Gastroesophageal sphincter (tissue), 4 donors: ENCODE measurements at regions not wholly inside any gene's neighbourhood (a gene's known extent, or its start where the extent isn't known, plus 50 kb on each side); places are given as distances from the start of the nearest gene placed in this dataset.
"Not testable (repeated sequence)": the region's sequence is repeated elsewhere in the genome, so short reads cannot be mapped to it uniquely, and the experiment has no call there.

Experiments
- ATAC-seq: fragments of 150-250 bp; one replicate; pipeline ENCODE4 v1.9.1; 2016; ENCODE audit warnings: mild to moderate bottlenecking, moderate library complexity
- H3K27ac ChIP-seq, 4 donors: fragments of 200-600 bp; sonication (generic) in 3 of 4; 1 replicate in 3 of 4; 2 replicates in 1 of 4; pipeline ENCODE4 v1.5.1; 2016 to 2019
- H3K27me3 ChIP-seq: fragments of 200-600 bp; sonication (generic); one replicate; pipeline ENCODE4 v1.5.1; 2019
- H3K36me3 ChIP-seq, 2 donors: fragments of 200-600 bp; sonication (generic); one replicate each; pipeline ENCODE4 v1.5.1; 2019; ENCODE audit warnings: control low read depth in 1 of 2
- H3K4me1 ChIP-seq, 3 donors: fragments of 200-600 bp; sonication (generic); 1 replicate in 2 of 3; 2 replicates in 1 of 3; pipeline ENCODE4 v1.5.1; 2016 to 2019; ENCODE audit warnings: control low read depth in 2 of 3
- H3K4me3 ChIP-seq, 2 donors: fragments of 200-600 bp; sonication (generic); one replicate each; pipeline ENCODE4 v1.5.1; 2019; ENCODE audit warnings: mild to moderate bottlenecking in 1 of 2, moderate library complexity in 1 of 2
- H3K9me3 ChIP-seq, 3 donors: fragments of 200-600 bp; sonication (generic); one replicate each; pipeline ENCODE4 v1.5.1; 2017 to 2019; ENCODE audit warnings: control low read depth in 2 of 3
- EP300 ChIP-seq: sonication (generic); formaldehyde crosslinking; IDR thresholded peaks from one replicate; pipeline ENCODE4 v1.6.1; 2017; ENCODE audit warnings: antibody characterized with exemption, mild to moderate bottlenecking
- POLR2A ChIP-seq, 2 donors: fragments of 450-650 bp; IDR thresholded peaks; one replicate each; pipeline ENCODE4 v1.6.1; 2017; ENCODE audit warnings: antibody characterized with exemption in 2 of 2, mild to moderate bottlenecking in 2 of 2, moderate library complexity in 1 of 2
- POLR2AphosphoS5 ChIP-seq: sonication (generic); formaldehyde crosslinking; IDR thresholded peaks from one replicate; pipeline ENCODE4 v1.6.1; 2017; ENCODE audit warnings: antibody characterized with exemption
- WGBS, 2 donors: methylation state at CpG; one replicate each; pipeline ENCODE4 v1.1.5; 2018; ENCODE audit warnings: low coverage in 1 of 2; 5-methylcytosine and 5-hydroxymethylcytosine counted together
- TF ChIP-seq, protein P1 (sequence below), 4 experiments: fragments of 200-600 bp in 2 of 4; fragments of 450-650 bp in 2 of 4; sonication (generic) in 1 of 4; IDR thresholded peaks; one replicate each; pipeline ENCODE4 v1.5.1; 2017 to 2019; ENCODE audit warnings: antibody characterized with exemption in 4 of 4, mild to moderate bottlenecking in 2 of 4, moderate library complexity in 2 of 4

DNA sequence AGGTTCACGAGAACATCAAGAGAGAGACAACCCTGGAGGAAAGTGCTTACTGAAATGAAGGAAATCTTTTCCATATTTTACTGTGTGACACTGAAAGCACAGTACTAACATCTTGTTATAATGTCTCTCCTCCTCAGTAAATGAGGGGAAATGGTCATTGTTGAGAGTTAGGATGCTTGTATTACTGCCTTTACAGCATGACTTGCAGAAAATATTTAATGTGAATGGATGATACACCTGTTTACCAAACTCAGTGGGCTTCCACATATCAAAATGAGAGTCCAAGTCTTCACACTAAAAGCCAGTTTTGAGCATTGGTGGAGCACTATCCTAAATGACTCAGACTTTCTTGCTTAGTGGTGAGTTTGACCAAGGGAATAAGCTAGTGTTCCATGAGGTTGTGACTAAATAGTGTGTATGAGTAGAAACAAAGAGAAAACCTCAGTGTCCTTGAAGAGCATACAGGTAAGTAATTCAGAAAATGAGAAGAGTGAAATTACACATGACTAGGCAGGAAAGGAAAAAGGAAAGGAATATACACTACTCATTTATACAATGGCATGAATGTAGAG lies 930.7 kb upstream of the CELF4 start:
- WGBS, 2 donors = 91% methylated on average over 1 of the region's 1 CpG; no CpG with 5 or more reads in 1 of the 2 donors
- no peaks in the 10 kb centered on the region for H3K27me3 ChIP-seq
- no peak for ATAC-seq
- H3K27ac ChIP-seq = no peak overlapping the region
- H3K4me1 ChIP-seq = peaks cover 0 to 6% (median 0%) of the 10 kb centered on the region in 3 donors
- no peaks in the 10 kb centered on the region for H3K9me3 ChIP-seq
- TF ChIP-seq EP300 = no peak
- TF ChIP-seq POLR2AphosphoS5 = no peak
- no peak for TF ChIP-seq POLR2A (IDR thresholded peaks at IDR 0.05)
- TF ChIP-seq, protein P1, sequence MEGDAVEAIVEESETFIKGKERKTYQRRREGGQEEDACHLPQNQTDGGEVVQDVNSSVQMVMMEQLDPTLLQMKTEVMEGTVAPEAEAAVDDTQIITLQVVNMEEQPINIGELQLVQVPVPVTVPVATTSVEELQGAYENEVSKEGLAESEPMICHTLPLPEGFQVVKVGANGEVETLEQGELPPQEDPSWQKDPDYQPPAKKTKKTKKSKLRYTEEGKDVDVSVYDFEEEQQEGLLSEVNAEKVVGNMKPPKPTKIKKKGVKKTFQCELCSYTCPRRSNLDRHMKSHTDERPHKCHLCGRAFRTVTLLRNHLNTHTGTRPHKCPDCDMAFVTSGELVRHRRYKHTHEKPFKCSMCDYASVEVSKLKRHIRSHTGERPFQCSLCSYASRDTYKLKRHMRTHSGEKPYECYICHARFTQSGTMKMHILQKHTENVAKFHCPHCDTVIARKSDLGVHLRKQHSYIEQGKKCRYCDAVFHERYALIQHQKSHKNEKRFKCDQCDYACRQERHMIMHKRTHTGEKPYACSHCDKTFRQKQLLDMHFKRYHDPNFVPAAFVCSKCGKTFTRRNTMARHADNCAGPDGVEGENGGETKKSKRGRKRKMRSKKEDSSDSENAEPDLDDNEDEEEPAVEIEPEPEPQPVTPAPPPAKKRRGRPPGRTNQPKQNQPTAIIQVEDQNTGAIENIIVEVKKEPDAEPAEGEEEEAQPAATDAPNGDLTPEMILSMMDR (IDR thresholded peaks at IDR 0.05) = no peak
- H3K36me3 ChIP-seq = no peaks in the 10 kb centered on the region
- H3K4me3 ChIP-seq = no peak overlapping the region

DNA sequence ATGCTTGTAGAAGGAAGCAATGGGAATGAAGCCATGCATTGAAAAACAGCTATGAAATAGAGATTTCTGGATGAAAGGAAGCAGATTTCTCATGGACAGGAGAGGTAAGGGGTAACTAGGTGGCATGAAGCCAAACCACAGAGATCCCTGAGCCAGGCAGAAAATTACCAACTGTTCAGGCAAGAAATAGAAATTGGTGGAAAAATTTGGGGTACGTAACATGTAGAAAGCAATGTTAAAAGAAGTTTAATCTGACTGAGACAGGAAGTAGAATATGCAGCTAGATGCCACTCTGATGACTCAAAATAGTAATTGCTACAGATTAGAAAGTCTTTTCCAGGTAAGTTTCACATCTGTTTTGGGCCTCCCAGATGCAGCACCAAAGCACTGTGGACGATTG lies 928.5 kb upstream of the CELF4 start:
- 18 to 40% methylated on average over 2 of the region's 2 CpGs for WGBS, 2 donors

DNA sequence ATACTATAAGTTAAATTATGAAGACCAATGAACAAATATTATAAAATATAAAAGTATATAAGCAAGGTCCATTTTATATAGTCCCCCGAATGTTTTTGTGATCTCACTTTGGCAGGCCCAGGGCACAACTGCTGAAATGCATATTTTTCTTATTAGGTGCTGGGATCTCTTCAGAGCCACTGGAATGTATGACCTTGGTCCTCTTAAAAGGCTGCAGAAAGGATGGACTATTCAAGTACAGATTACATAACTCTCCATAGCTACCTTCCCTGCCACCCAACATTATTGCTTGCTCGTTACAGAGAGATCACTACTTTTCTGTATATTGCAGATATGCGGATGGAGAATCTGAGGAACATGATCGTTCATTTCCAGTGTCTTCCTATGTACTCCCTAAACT lies 925.6 kb upstream of the CELF4 start:
- ATAC-seq = no peak
- H3K27me3 ChIP-seq = no peaks in the 10 kb centered on the region
- H3K9me3 ChIP-seq = no peaks in the 10 kb centered on the region
- no peak for TF ChIP-seq POLR2AphosphoS5
- no peak for TF ChIP-seq POLR2A (IDR thresholded peaks at IDR 0.05)
- TF ChIP-seq EP300 = no peak
- TF ChIP-seq, protein P1 (IDR thresholded peaks at IDR 0.05) = no peak
- WGBS, 2 donors = 86 to 96% methylated on average over 4 of the region's 4 CpGs
- no peaks in the 10 kb centered on the region for H3K36me3 ChIP-seq
- H3K4me1 ChIP-seq = peaks cover 0 to 6% (median 0%) of the 10 kb centered on the region in 3 donors
- H3K27ac ChIP-seq = no peak overlapping the region
- H3K4me3 ChIP-seq = no peak overlapping the region

More for the DNA sequence above, 928.5 kb upstream of the CELF4 start:
- H3K4me1 ChIP-seq = peaks cover 0 to 6% (median 0%) of the 10 kb centered on the region in 3 donors
- no peaks in the 10 kb centered on the region for H3K27me3 ChIP-seq
- no peak for ATAC-seq
- no peaks in the 10 kb centered on the region for H3K9me3 ChIP-seq
- TF ChIP-seq POLR2A (IDR thresholded peaks at IDR 0.05) (no peak), POLR2AphosphoS5 (no peak), EP300 (no peak)
- TF ChIP-seq, protein P1 (IDR thresholded peaks at IDR 0.05) = no peak
- no peaks in the 10 kb centered on the region for H3K36me3 ChIP-seq
- H3K4me3 ChIP-seq = no peak overlapping the region
- H3K27ac ChIP-seq = no peak overlapping the region

DNA sequence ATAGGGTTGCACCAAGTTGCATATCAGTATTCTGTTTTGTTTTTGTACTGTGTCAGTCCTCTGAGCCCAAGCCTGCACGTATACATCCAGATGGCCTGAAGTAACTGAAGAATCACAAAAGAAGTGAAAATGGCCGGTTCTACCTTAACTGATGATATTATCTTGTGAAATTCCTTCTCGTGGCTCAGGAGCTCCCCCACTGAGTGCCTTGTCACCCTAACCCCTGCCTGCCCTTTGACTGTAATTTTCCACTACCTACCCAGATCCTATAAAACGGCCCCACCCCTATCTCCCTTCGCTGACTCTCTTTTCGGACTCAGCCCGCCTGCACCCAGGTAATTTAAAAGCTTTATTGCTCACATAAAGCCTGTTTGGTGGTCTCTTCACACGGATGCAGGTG lies 924.1 kb upstream of the CELF4 start:
- not testable (repeated sequence) for H3K27ac ChIP-seq, H3K4me3 ChIP-seq, H3K36me3 ChIP-seq, H3K27me3 ChIP-seq, H3K4me1 ChIP-seq, H3K9me3 ChIP-seq, ATAC-seq
- WGBS, 2 donors = 74 to 80% methylated on average over 5 to 8 of the region's 8 CpGs

DNA sequence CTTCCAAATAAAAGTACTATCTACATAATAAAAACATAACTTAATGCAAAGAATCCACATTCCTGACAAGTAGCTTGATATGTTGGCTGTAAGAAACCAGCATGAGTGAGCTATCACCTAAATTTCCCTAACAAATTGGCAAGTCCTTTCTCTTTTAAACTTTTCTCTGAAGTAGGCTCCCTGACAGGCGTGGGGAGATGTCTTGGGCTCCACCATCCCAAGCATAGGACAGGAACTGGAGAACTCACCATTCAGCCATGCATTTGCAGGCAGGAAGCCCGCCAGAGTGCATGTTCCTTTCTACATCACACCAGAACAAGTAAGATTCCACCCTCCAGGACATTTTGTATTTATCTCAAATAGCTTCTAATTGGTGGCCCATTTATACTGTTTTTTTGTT lies 921.9 kb upstream of the CELF4 start:
- 67 to 76% methylated on average over 2 of the region's 2 CpGs for WGBS, 2 donors
- Histone ChIP-seq H3K4me1 (no peaks in the 10 kb centered on the region), H3K27ac (no peak overlapping the region), H3K36me3 (no peaks in the 10 kb centered on the region), H3K4me3 (no peak overlapping the region), H3K9me3 (no peaks in the 10 kb centered on the region), H3K27me3 (no peaks in the 10 kb centered on the region)
- TF ChIP-seq, protein P1 (IDR thresholded peaks at IDR 0.05) = no peak
- TF ChIP-seq POLR2A (IDR thresholded peaks at IDR 0.05) (no peak), EP300 (no peak)
- no peak for ATAC-seq
